Neuronal stem cell (in vitro differentiated cells): ENCODE measurements at regions not wholly inside any gene's neighbourhood (a gene's known extent, or its start where the extent isn't known, plus 50 kb on each side); places are given as distances from the start of the nearest gene placed in this dataset.

Experiments used
- DNase-seq: peaks from one replicate; pipeline ENCODE4 v3.0.0-alpha.2; 2013; ENCODE audit warnings: low spot score
- H2AFZ ChIP-seq: one replicate; pipeline ENCODE4 v1.6.1; 2013; ENCODE audit warnings: mild to moderate bottlenecking, low read length, inconsistent platforms
- H2AK5ac ChIP-seq: 2 replicates; pipeline ENCODE4 v1.6.1; 2013; ENCODE audit warnings: low read depth, mild to moderate bottlenecking, inconsistent platforms, low read length, moderate library complexity, mixed read lengths
- H2BK120ac ChIP-seq: 2 replicates; pipeline ENCODE4 v1.6.1; 2013; ENCODE audit warnings: low read depth, mild to moderate bottlenecking, inconsistent platforms, low read length, moderate library complexity, mixed read lengths
- H2BK12ac ChIP-seq: one replicate; pipeline ENCODE4 v1.6.1; 2013; ENCODE audit warnings: low read length, inconsistent platforms
- H2BK15ac ChIP-seq: 2 replicates; pipeline ENCODE4 v1.6.1; 2013; ENCODE audit warnings: mild to moderate bottlenecking, low read length, inconsistent platforms, mixed read lengths
- H2BK5ac ChIP-seq: one replicate; pipeline ENCODE4 v1.6.1; 2013; ENCODE audit warnings: inconsistent platforms, mild to moderate bottlenecking, low read length, moderate library complexity
- H3K14ac ChIP-seq: one replicate; pipeline ENCODE4 v1.6.1; 2013; ENCODE audit warnings: low read length, inconsistent platforms
- H3K18ac ChIP-seq: 2 replicates; pipeline ENCODE4 v1.6.1; 2013; ENCODE audit warnings: low read length, inconsistent platforms
- H3K23ac ChIP-seq: 2 replicates; pipeline ENCODE4 v1.6.1; 2013; ENCODE audit warnings: low read depth, mild to moderate bottlenecking, mixed read lengths, low read length, inconsistent platforms; ENCODE audit not compliant: poor library complexity
- H3K27ac ChIP-seq: replicated peaks from 3 replicates; pipeline ENCODE4 v1.5.1; 2013; ENCODE audit warnings: low read length, inconsistent platforms
- H3K27me3 ChIP-seq, 3 experiments: 2 replicates each; pipeline ENCODE4 v1.6.1; 2013; ENCODE audit warnings: low read length in 3 of 3, mild to moderate bottlenecking in 2 of 3, inconsistent platforms in 1 of 3, low read depth in 1 of 3, mixed read lengths in 1 of 3, moderate library complexity in 1 of 3; ENCODE audit not compliant: control insufficient read depth in 3 of 3, insufficient read depth in 3 of 3
- H3K36me3 ChIP-seq, 2 donors: replicated peaks in 1 of 2; 2 replicates each; pipeline ENCODE4 v1.6.1; 2013; ENCODE audit warnings: low read length in 2 of 2; ENCODE audit not compliant: control insufficient read depth in 2 of 2, insufficient read depth in 2 of 2
- H3K4ac ChIP-seq: 2 replicates; pipeline ENCODE4 v1.6.1; 2013; ENCODE audit warnings: inconsistent platforms, mild to moderate bottlenecking, low read length, moderate library complexity
- H3K4me1 ChIP-seq, 2 donors: 1 replicate in 1 of 2; 2 replicates in 1 of 2; pipeline ENCODE4 v1.6.1; 2013; ENCODE audit warnings: low read length in 2 of 2, low read depth in 1 of 2; ENCODE audit not compliant: control insufficient read depth in 2 of 2, insufficient read depth in 1 of 2
- H3K4me2 ChIP-seq: one replicate; pipeline ENCODE4 v1.6.1; 2013; ENCODE audit warnings: mild to moderate bottlenecking, low read length, inconsistent platforms; ENCODE audit not compliant: insufficient read depth, poor library complexity, severe bottlenecking
- H3K4me3 ChIP-seq, 2 donors: 2 replicates each; pipeline ENCODE4 v1.5.1; 2013; ENCODE audit warnings: low read length in 2 of 2, mild to moderate bottlenecking in 2 of 2, inconsistent platforms in 1 of 2, moderate library complexity in 1 of 2
- H3K79me1 ChIP-seq: one replicate; pipeline ENCODE4 v1.6.1; 2013; ENCODE audit warnings: low read depth, mild to moderate bottlenecking, inconsistent platforms, low read length, moderate library complexity
- H3K9ac ChIP-seq: one replicate; pipeline ENCODE4 v1.6.1; 2013; ENCODE audit warnings: mild to moderate bottlenecking, low read depth, low read length, inconsistent platforms; ENCODE audit not compliant: poor library complexity
- H3K9me3 ChIP-seq, 2 donors: replicated peaks in 1 of 2; 2 replicates each; pipeline versions ENCODE3 to v1.6.1; 2013; ENCODE audit warnings: low read length in 2 of 2, mild to moderate bottlenecking in 2 of 2, inconsistent platforms in 1 of 2, low read depth in 1 of 2, mixed read lengths in 1 of 2, moderate library complexity in 1 of 2; ENCODE audit not compliant: control insufficient read depth in 2 of 2, insufficient read depth in 1 of 2
- H4K8ac ChIP-seq: one replicate; pipeline ENCODE4 v1.6.1; 2013; ENCODE audit warnings: low read depth, mild to moderate bottlenecking, inconsistent platforms, low read length, moderate library complexity
- H4K91ac ChIP-seq: one replicate; pipeline ENCODE4 v1.6.1; 2013; ENCODE audit warnings: low read length, low read depth, mild to moderate bottlenecking, inconsistent platforms; ENCODE audit not compliant: poor library complexity
- WGBS, 2 donors: extraction: QIAGEN DNeasy Blood & Tissue Kit; methylation state at CpG; one replicate each; pipeline ENCODE4 v1.1.7; 2013; ENCODE audit warnings: missing lambda C conversion rate in 2 of 2, mixed read lengths in 1 of 2; ENCODE audit not compliant: insufficient read length in 2 of 2, insufficient replicate concordance in 1 of 2; ENCODE audit errors: extremely low coverage in 2 of 2; 5-methylcytosine and 5-hydroxymethylcytosine counted together

DNA sequence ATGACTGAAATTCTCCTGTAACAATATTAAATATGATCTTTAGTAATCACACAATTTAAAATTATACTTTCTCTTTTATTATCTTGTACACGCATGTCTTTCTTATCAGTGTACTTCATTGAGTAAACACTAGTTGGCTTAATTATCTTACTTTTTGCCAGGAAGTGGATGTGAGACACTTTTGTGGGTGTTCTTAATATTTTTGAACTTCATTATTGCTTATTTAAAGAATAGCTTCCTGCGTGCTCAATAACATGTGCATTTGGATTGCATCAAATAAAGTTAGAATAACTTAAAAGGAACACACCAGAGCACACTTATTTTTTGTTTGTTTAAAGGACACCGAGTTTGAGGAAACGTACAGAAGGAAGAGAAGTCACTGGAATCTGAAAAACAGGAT is 128.5 kb upstream of the VEGFC start:
- no peak overlapping the region for H3K23ac ChIP-seq
- H3K14ac ChIP-seq = no peak overlapping the region
- no CpG with 5 or more reads among the region's 4 CpGs for WGBS, 2 donors
- no peak overlapping the region for H2BK5ac ChIP-seq
- H4K8ac ChIP-seq = no peak overlapping the region
- H2AK5ac ChIP-seq = no peak overlapping the region
- no peak for DNase-seq
- no peak overlapping the region for H2BK15ac ChIP-seq
- peaks cover 0 to 2% of the 10 kb centered on the region in 2 donors for H3K4me1 ChIP-seq
- H3K27ac ChIP-seq = no peak overlapping the region
- no peaks in the 10 kb centered on the region for H3K27me3 ChIP-seq
- no peak overlapping the region for H2BK12ac ChIP-seq
- no peaks in the 10 kb centered on the region for H3K36me3 ChIP-seq
- H3K4me2 ChIP-seq = no peak overlapping the region
- H2AFZ ChIP-seq = no peak overlapping the region
- H3K18ac ChIP-seq = no peak overlapping the region
- H3K4me3 ChIP-seq = no peak overlapping the region
- H3K9me3 ChIP-seq = no peaks in the 10 kb centered on the region
- H3K4ac ChIP-seq = no peak overlapping the region
- H2BK120ac ChIP-seq = no peak overlapping the region
- no peak overlapping the region for H4K91ac ChIP-seq
- no peak overlapping the region for H3K9ac ChIP-seq
- H3K79me1 ChIP-seq = no peaks in the 10 kb centered on the region

DNA sequence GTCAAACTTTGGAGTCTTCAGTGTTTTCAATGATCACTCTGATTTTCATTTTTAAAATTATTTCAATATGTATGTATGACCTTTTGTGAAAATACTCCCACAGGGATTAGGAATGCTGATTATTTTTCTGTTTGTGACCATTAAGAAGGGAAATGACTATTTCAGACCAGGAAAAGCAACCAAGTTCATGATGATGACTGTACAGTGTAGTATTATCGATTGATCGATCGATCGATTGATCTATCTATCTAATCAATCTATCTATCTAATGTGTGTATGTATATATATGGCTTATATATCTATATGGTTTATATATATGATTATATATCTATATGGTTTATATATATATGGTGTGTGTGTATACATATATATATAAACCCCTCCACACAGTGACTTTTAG is 131.5 kb upstream of the VEGFC start:
- no peak overlapping the region for H3K9ac ChIP-seq
- H3K27me3 ChIP-seq = no peaks in the 10 kb centered on the region
- H3K4me3 ChIP-seq = no peak overlapping the region
- no peak overlapping the region for H3K27ac ChIP-seq
- WGBS, 2 donors = no CpG with 5 or more reads among the region's 4 CpGs
- no peak overlapping the region for H4K8ac ChIP-seq
- H3K36me3 ChIP-seq = no peaks in the 10 kb centered on the region
- no peak overlapping the region for H2BK5ac ChIP-seq
- H2BK12ac ChIP-seq = no peak overlapping the region
- no peak overlapping the region for H2AK5ac ChIP-seq
- H4K91ac ChIP-seq = no peak overlapping the region
- no peaks in the 10 kb centered on the region for H3K79me1 ChIP-seq
- no peak overlapping the region for H2BK120ac ChIP-seq
- H2AFZ ChIP-seq = no peak overlapping the region
- H3K4ac ChIP-seq = no peak overlapping the region
- no peak overlapping the region for H3K4me2 ChIP-seq
- no peaks in the 10 kb centered on the region for H3K9me3 ChIP-seq
- H3K18ac ChIP-seq = no peak overlapping the region
- no peak overlapping the region for H2BK15ac ChIP-seq
- no peak overlapping the region for H3K23ac ChIP-seq
- DNase-seq = no peak
- no peak overlapping the region for H3K14ac ChIP-seq
- H3K4me1 ChIP-seq = peaks cover 0 to 2% of the 10 kb centered on the region in 2 donors

DNA sequence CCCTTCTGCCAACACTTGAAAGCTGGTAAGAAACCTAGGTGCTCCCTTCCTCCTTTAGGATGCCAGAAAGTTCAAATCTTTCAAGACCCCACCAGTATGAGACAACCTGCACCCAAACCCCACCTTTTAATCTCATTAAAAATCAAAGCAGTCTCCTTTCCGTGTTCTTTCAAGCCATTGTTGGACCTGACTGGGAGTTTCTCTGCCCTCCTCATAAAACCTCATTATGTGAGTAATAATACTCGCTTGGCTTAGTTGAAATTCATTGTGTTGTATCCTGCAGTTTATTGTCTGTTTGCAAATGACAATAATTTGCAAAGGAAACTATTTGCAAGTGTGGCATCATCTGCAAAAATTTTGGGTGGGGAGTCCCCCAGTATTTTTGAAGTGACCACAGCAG is 133.2 kb upstream of the VEGFC start:
- Histone ChIP-seq H2AFZ (no peak overlapping the region), H3K27me3 (no peaks in the 10 kb centered on the region), H4K91ac (no peak overlapping the region), H3K36me3 (no peaks in the 10 kb centered on the region), H3K79me1 (no peaks in the 10 kb centered on the region), H4K8ac (no peak overlapping the region), H3K27ac (no peak overlapping the region), H3K14ac (no peak overlapping the region), H3K4me3 (no peak overlapping the region), H2BK5ac (no peak overlapping the region), H3K9ac (no peak overlapping the region), H3K4me1 (peaks cover 0 to 2% of the 10 kb centered on the region in 2 donors), H2BK12ac (no peak overlapping the region), H3K18ac (no peak overlapping the region), H3K23ac (no peak overlapping the region), H2BK15ac (no peak overlapping the region), H3K4me2 (no peak overlapping the region), H2AK5ac (no peak overlapping the region), H3K4ac (no peak overlapping the region), H2BK120ac (no peak overlapping the region), H3K9me3 (no peaks in the 10 kb centered on the region)
- WGBS, 2 donors = no CpG with 5 or more reads among the region's 2 CpGs
- no peak for DNase-seq

DNA sequence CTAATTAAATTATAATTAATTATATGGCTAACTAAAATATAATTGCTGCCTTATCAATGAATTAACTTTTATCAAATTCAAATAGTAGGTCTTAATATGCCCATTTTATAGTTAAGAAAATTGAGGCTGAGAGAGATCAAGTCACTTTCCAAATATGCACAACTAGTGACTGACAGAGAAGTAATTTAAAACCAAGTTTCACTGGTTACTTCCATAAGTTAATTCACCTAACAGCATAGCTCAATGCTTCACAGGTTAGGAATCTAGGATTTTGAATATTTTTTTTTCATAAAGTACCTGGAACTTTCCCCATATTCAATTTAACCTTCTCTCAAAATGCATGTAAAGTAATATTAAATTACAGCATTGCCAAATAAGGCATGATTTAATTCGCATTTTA is 134.4 kb upstream of the VEGFC start:
- H2BK120ac ChIP-seq = no peak overlapping the region
- no peaks in the 10 kb centered on the region for H3K36me3 ChIP-seq
- H3K4me1 ChIP-seq = peaks cover 0 to 2% of the 10 kb centered on the region in 2 donors
- no peak overlapping the region for H2AK5ac ChIP-seq
- no peak overlapping the region for H3K27ac ChIP-seq
- H3K4ac ChIP-seq = no peak overlapping the region
- no peak overlapping the region for H3K14ac ChIP-seq
- H4K91ac ChIP-seq = no peak overlapping the region
- no peaks in the 10 kb centered on the region for H3K27me3 ChIP-seq
- H3K23ac ChIP-seq = no peak overlapping the region
- H2BK15ac ChIP-seq = no peak overlapping the region
- H3K4me2 ChIP-seq = no peak overlapping the region
- H4K8ac ChIP-seq = no peak overlapping the region
- no peak overlapping the region for H3K4me3 ChIP-seq
- DNase-seq = no peak
- no peak overlapping the region for H2BK12ac ChIP-seq
- H3K79me1 ChIP-seq = no peaks in the 10 kb centered on the region
- no peak overlapping the region for H2BK5ac ChIP-seq
- no peak overlapping the region for H2AFZ ChIP-seq
- H3K9ac ChIP-seq = no peak overlapping the region
- no peaks in the 10 kb centered on the region for H3K9me3 ChIP-seq
- no peak overlapping the region for H3K18ac ChIP-seq
- no CpG with 5 or more reads among the region's 1 CpG for WGBS, 2 donors
